Neural progenitor cell (in vitro differentiated cells): ENCODE measurements at regions not wholly inside any gene's neighbourhood (a gene's known extent, or its start where the extent isn't known, plus 50 kb on each side); places are given as distances from the start of the nearest gene placed in this dataset.

Experiments
- EZH2 ChIP-seq: fragments of 200-600 bp; sonication (generic); IDR thresholded peaks from 2 replicates; pipeline ENCODE4 v1.6.1; 2017; ENCODE audit warnings: antibody characterized with exemption, mild to moderate bottlenecking, moderate library complexity
- EZH2phosphoT487 ChIP-seq: fragments of 200-600 bp; sonication (generic); IDR thresholded peaks from 2 replicates; pipeline ENCODE4 v1.6.1; 2017; ENCODE audit warnings: antibody characterized with exemption
- TF ChIP-seq, protein P1 (sequence below): fragments of 200-600 bp; sonication (generic); IDR thresholded peaks from 2 replicates; pipeline ENCODE4 v1.5.1; 2017; ENCODE audit warnings: antibody characterized with exemption, mild to moderate bottlenecking

DNA sequence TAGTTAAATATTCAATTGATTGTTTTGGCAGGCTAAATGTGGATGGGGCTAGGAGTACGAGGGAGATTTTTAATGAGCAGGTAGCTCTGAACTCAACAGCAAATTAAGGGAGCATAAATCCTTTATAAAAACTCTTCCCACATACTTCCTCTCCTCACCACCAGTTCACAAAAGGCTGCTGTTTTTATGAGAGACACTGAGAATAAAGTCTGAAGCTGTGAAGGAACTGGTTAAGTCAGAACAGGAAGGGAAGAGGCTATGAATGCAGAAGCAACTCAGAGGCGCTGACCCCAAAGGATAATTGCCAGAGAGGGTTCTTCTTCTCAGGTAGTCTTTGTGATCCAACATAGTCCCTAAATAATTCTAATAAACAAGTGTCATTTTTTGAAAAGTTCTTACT lies 406.1 kb downstream of the GPM6A start:
- no peak for TF ChIP-seq EZH2
- TF ChIP-seq, protein P1, sequence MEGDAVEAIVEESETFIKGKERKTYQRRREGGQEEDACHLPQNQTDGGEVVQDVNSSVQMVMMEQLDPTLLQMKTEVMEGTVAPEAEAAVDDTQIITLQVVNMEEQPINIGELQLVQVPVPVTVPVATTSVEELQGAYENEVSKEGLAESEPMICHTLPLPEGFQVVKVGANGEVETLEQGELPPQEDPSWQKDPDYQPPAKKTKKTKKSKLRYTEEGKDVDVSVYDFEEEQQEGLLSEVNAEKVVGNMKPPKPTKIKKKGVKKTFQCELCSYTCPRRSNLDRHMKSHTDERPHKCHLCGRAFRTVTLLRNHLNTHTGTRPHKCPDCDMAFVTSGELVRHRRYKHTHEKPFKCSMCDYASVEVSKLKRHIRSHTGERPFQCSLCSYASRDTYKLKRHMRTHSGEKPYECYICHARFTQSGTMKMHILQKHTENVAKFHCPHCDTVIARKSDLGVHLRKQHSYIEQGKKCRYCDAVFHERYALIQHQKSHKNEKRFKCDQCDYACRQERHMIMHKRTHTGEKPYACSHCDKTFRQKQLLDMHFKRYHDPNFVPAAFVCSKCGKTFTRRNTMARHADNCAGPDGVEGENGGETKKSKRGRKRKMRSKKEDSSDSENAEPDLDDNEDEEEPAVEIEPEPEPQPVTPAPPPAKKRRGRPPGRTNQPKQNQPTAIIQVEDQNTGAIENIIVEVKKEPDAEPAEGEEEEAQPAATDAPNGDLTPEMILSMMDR: no peak
- TF ChIP-seq EZH2phosphoT487: no peak
